Activated CD4-positive, alpha-beta T cell treated with anti-CD3 and anti-CD28 coated beads, Interleukin-2, amount 10 ng/mL, durations not matched to agents 24 days and 14 days (primary cell): ENCODE measurements at regions not wholly inside any gene's neighbourhood (a gene's known extent, or its start where the extent isn't known, plus 50 kb on each side); places are given as distances from the start of the nearest gene placed in this dataset.
"Not testable (repeated sequence)": the region's sequence is repeated elsewhere in the genome, so short reads cannot be mapped to it uniquely, and the experiment has no call there.

Experiments used
- DNase-seq: peaks from one replicate; pipeline ENCODE4 v3.0.0; 2022
- H3K27ac Mint-ChIP-seq: one replicate; pipeline ENCODE4 v1.8.0; 2022; ENCODE audit warnings: mild to moderate bottlenecking, mixed read lengths
- H3K27me3 Mint-ChIP-seq: one replicate; pipeline ENCODE4 v1.8.0; 2022; ENCODE audit warnings: mixed read lengths
- H3K36me3 Mint-ChIP-seq: one replicate; pipeline ENCODE4 v1.8.0; 2022; ENCODE audit warnings: low read depth, mild to moderate bottlenecking, mixed read lengths
- H3K4me1 Mint-ChIP-seq: one replicate; pipeline ENCODE4 v1.8.0; 2021; ENCODE audit warnings: mixed read lengths
- H3K4me3 Mint-ChIP-seq: one replicate; pipeline ENCODE4 v1.8.0; 2022; ENCODE audit warnings: mild to moderate bottlenecking, moderate library complexity, mixed read lengths
- H3K9me3 Mint-ChIP-seq: one replicate; pipeline ENCODE4 v1.8.0; 2021; ENCODE audit warnings: mixed read lengths
- intact Hi-C: fragments of 100-400 bp; cut with micrococcal nuclease; formaldehyde crosslinking; loops from one replicate; pipeline ENCODE4 v1.15.1; 2023

GRCh38 chr6:153309651-153310050 is 178.6 kb upstream of the RGS17 start:
- Mint-ChIP-seq H3K36me3 (no peaks in the 10 kb centered on the region), H3K27me3 (no peaks in the 10 kb centered on the region), H3K4me3 (no peak overlapping the region), H3K4me1 (no peaks in the 10 kb centered on the region), H3K27ac (no peak overlapping the region), H3K9me3 (no peaks in the 10 kb centered on the region)
- intact Hi-C loops, result loop anchor here (10.0 kb wide), 1 partner anchor 445 kb away; no protein-coding TSS in a partner anchor
- DNase-seq, result no peak

DNA sequence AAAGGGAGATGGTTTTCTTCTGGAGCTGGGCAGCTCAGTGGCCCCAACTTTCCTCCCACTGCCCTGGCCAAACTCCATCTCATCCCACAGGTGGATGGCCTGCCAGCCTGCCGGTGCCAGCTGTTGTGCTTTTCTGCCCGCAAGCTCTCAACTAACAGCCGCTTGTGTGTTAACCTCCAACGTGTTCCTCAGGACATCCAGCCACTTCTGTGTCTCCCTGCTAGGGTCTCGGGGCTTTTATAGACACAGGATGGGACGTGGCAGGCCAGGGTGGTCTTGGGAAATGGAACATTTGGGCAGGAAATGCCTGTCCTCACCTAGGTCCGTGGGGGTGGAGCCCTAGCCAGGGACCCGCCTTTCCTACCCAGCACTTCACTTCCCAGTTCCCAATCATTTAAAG is 171.1 kb upstream of the RGS17 start:
- H3K36me3 Mint-ChIP-seq, result no peaks in the 10 kb centered on the region
- H3K4me1 Mint-ChIP-seq, result no peaks in the 10 kb centered on the region
- no peak overlapping the region for H3K4me3 Mint-ChIP-seq
- no peak overlapping the region for H3K27ac Mint-ChIP-seq
- H3K9me3 Mint-ChIP-seq, result no peaks in the 10 kb centered on the region
- H3K27me3 Mint-ChIP-seq, result no peaks in the 10 kb centered on the region
- DNase-seq, result no peak
- intact Hi-C loops, result no loop called here

DNA sequence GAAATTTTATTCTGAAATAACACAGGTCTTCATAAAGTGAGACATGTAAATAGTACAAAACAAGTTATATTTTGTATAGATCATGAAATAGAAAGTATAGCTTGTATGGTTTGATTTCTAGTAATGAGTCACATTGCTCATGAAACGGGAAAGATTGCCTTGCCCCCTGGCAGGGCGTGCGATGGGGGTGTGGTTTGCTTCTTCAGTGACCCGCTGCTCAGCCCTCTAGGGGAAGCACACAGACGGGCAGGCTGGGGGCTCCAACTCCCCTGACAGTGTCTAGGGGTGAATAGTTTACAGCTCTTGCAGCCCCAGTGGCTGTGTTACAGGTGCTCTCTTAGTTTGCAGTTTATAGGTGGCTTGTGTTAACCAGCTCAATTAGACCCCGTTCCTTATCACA is 170.5 kb upstream of the RGS17 start:
- intact Hi-C loops, result no loop called here
- DNase-seq, result no peak
- no peak overlapping the region for H3K4me3 Mint-ChIP-seq
- H3K36me3 Mint-ChIP-seq, result no peaks in the 10 kb centered on the region
- no peaks in the 10 kb centered on the region for H3K4me1 Mint-ChIP-seq
- H3K9me3 Mint-ChIP-seq, result no peaks in the 10 kb centered on the region
- H3K27ac Mint-ChIP-seq, result no peak overlapping the region
- no peaks in the 10 kb centered on the region for H3K27me3 Mint-ChIP-seq

DNA sequence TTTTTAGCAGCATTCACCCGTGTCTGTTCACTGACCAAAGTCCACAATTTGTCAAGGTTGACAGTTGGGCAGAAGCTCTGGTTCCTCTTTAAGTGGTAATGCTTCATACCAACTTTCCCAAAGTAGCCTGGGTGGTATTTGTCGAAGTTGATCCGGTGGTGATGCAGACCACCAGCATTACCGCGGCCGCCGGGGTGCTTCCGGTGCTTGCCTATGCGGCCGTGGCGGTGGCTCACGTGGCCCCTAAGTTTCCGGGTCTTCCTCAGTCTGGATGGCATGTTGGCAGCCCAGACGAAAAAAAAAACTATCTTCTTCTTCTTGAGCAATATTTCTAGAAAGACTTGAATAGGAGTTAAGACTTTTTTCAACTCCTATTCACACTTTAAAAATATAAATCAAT is 151.4 kb upstream of the RGS17 start:
- H3K4me1 Mint-ChIP-seq, intact Hi-C loops, H3K9me3 Mint-ChIP-seq, H3K27me3 Mint-ChIP-seq, H3K4me3 Mint-ChIP-seq, H3K27ac Mint-ChIP-seq, H3K36me3 Mint-ChIP-seq, DNase-seq: not testable (repeated sequence)

DNA sequence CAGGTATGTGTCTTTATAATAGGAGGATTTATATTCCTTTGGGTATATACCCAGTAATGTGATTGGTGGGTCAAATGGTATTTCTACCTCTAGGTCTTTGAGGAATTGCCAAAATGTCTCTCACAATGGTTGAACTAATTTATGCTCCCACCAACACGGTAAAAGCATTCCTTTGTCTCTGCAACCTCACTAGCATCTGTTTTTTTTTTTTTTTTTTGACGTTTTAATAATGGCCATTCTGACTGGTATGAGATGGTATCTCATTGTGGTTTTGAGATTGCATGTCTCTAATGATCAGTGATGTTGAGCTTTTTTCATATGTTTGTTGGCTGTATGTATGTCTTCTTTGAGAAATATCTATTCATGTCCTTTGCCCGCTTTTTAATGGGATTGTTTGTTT is 144.9 kb upstream of the RGS17 start:
- H3K36me3 Mint-ChIP-seq, result no peaks in the 10 kb centered on the region
- H3K4me1 Mint-ChIP-seq, result no peaks in the 10 kb centered on the region

DNA sequence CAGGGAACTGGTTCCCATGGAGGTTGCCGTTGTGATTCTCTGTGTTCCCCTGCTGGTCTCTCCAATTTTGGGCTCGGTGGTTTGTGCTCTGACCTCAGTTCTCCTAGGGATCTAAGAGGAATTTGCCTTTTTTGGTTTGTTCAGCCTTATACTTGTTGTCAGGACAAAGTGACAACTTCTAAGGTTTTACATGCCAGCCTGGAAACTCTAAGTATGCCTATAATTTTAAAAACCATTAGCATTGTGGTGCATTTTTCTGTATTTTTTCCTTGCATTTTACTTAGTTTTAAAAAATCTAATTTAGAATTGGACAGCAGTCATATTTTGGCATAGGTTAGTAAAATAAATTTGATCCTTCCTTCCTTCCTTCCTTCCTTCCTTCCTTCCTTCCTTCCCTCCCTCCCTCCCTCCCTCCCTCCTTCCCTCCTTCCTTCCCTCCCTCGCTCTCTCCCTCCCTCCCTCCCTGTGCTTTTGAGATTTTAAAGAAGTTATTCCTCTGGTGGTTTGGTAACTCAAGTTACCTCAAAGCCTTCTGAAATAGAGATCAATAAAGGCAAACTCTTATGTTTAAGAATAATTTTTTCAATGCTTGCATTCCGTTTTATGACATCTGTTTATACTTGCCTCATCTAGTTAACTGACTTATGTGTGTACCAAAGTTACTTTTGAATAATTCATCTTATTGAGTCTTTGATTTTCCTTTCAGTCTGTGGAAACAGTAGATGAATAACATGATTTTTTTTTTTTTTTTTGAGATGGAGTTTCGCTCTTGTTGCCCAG is 141.3 kb upstream of the RGS17 start:
- no peaks in the 10 kb centered on the region for H3K4me1 Mint-ChIP-seq
- H3K36me3 Mint-ChIP-seq, result no peaks in the 10 kb centered on the region
- no peak overlapping the region for H3K4me3 Mint-ChIP-seq
- intact Hi-C loops, result no loop called here
- no peaks in the 10 kb centered on the region for H3K27me3 Mint-ChIP-seq
- no peaks in the 10 kb centered on the region for H3K9me3 Mint-ChIP-seq
- DNase-seq, result no peak
- H3K27ac Mint-ChIP-seq, result no peak overlapping the region

More for the DNA sequence above, 144.9 kb upstream of the RGS17 start:
- H3K9me3 Mint-ChIP-seq, result no peaks in the 10 kb centered on the region
- H3K27me3 Mint-ChIP-seq, result no peaks in the 10 kb centered on the region
- intact Hi-C loops, result no loop called here
- H3K27ac Mint-ChIP-seq, result no peak overlapping the region
- no peak for DNase-seq
- H3K4me3 Mint-ChIP-seq, result no peak overlapping the region

DNA sequence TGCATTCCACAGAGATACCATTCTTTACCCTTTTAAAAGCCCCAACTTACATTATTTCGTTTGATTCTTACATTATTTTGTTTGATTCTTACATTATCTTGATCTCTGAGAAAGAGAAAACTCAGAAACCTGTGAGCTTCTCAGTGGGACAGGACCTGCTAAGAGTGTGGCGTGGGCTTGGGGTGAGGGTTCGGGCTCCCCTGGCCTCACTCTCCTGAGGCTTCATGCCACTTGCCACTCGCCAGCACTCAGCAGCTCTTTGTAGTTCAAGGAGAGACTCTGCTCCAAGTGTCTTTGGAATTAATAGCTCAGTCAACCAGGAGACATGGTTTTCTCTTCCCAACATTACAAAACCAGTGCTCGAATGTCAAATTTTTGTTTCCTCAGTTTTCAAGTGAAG is 132.4 kb upstream of the RGS17 start:
- intact Hi-C loops, result no loop called here
- no peak for DNase-seq
- no peaks in the 10 kb centered on the region for H3K27me3 Mint-ChIP-seq
- no peak overlapping the region for H3K27ac Mint-ChIP-seq
- H3K4me3 Mint-ChIP-seq, result no peak overlapping the region
- no peaks in the 10 kb centered on the region for H3K36me3 Mint-ChIP-seq
- H3K9me3 Mint-ChIP-seq, result no peaks in the 10 kb centered on the region
- no peaks in the 10 kb centered on the region for H3K4me1 Mint-ChIP-seq

DNA sequence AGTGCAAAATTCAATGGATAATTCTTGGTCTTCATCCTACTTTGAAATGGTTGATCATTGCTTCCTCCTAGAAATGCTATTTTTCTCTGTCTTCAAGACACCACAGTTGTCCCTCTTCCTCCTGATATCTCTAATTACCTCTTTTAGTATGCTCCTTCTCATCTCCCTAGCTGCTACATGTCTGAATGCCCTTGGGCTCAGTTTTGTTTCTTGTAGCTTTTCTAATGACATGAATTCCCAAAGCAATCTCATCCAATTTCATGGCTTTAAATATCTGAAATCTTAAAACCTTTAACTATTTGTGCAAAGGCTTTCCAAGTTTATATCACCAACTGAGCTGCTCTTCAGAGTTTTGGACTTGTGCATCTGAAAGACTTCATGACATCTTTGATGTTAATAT is 120.2 kb upstream of the RGS17 start:
- Mint-ChIP-seq H3K9me3 (no peaks in the 10 kb centered on the region), H3K27ac (no peak overlapping the region), H3K4me1 (no peaks in the 10 kb centered on the region), H3K4me3 (no peak overlapping the region), H3K36me3 (no peaks in the 10 kb centered on the region), H3K27me3 (no peaks in the 10 kb centered on the region)
- intact Hi-C loops, result no loop called here
- DNase-seq, result no peak

GRCh38 chr6:153237670-153238069 is 106.6 kb upstream of the RGS17 start:
- intact Hi-C loops, result no loop called here
- no peaks in the 10 kb centered on the region for H3K9me3 Mint-ChIP-seq
- H3K27me3 Mint-ChIP-seq, result no peaks in the 10 kb centered on the region
- H3K27ac Mint-ChIP-seq, result no peak overlapping the region
- no peaks in the 10 kb centered on the region for H3K4me1 Mint-ChIP-seq
- no peak for DNase-seq
- H3K4me3 Mint-ChIP-seq, result no peak overlapping the region
- no peaks in the 10 kb centered on the region for H3K36me3 Mint-ChIP-seq

DNA sequence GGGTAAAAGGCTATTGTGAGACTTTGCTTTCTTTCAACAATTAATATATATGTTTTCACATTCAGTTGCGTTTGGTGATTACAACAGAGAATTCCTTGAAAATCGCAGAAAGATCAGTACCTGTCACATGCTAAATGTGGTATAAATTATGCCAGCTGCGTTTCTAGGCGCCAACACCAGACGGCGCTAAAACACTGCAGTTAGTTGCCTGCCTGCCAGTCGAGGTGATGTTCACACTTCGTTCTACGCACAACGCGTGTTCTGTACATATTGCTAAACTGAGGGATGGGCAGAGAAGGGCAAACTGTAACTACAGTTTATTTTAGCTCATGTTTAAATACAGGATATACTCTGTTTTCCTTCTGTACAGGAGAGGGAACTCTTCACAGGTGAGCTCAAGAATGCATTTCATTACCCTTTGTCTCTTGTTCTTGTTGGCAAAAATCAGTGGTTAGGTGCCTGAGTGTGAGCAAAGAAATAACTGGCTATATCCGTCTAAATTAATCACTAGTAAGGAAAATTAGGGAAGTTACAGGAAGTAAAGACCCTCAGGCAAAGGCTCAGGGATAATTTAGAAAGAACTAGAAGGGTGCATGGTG is 100.1 kb upstream of the RGS17 start:
- Mint-ChIP-seq H3K9me3 (no peaks in the 10 kb centered on the region), H3K4me3 (no peak overlapping the region), H3K4me1 (no peaks in the 10 kb centered on the region), H3K27ac (no peak overlapping the region), H3K36me3 (no peaks in the 10 kb centered on the region), H3K27me3 (no peaks in the 10 kb centered on the region)
- intact Hi-C loops, result loop anchor here (2.0 to 5.0 kb wide), 3 partner anchors 82 to 718 kb away; no protein-coding TSS in a partner anchor
- peak; percentile 78 for DNase-seq

DNA sequence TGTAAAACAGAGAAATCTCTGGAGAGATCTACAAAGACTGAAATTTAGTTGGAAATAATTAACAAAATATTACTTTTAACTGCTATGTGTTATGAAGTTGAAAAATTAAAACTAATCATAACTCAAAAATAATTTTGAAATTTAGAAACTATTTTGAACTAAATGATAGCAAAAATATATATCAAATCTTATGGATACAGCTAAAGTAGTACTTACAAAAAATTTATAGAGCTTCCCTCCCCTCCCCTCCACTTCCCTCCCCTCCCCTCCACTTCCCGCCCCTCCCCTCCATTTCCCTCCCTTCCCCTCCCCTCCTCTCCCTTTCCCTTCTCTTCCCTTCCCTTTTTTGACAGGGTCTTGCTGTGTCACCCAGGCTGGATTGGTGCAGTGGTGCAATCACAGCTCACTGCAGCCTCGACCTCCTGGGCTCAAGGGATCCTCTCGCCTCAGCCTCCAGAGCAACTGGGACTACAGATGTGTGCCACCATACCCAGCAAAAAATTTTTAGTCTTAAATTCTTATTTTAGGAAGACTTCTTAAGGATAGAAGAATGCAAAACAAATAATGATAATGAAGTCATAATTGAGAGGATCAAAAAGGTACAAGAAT is 87.2 kb upstream of the RGS17 start:
- Mint-ChIP-seq H3K4me1 (no peaks in the 10 kb centered on the region), H3K4me3 (no peak overlapping the region), H3K27ac (no peak overlapping the region), H3K36me3 (no peaks in the 10 kb centered on the region), H3K9me3 (no peaks in the 10 kb centered on the region), H3K27me3 (peaks cover 2% of the 10 kb centered on the region)
- intact Hi-C loops, result no loop called here
- DNase-seq, result no peak

GRCh38 chr6:153216789-153217188 is 85.7 kb upstream of the RGS17 start:
- no peaks in the 10 kb centered on the region for H3K9me3 Mint-ChIP-seq

DNA sequence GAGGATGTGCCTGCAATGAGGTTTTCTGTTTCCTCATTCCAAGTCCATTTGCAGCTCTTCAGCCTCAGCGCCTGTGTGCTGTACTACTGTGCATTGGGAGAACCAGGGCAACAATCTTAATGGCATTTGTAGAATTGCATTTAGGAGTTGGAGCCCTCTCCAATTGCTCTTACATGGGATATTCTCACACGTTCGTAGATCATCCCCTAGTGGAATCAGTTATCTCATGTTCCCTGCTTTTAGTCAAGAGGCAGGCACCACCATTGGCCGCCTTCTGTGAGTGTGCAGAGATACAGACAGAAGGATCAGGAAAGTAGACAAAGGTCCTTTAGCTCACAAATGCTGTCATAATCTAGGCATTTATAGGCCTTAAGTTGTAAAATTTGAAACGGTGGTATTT is 84.2 kb upstream of the RGS17 start:
- no peak for DNase-seq
- Mint-ChIP-seq H3K36me3 (no peaks in the 10 kb centered on the region), H3K9me3 (no peaks in the 10 kb centered on the region), H3K27me3 (peaks cover 2% of the 10 kb centered on the region), H3K4me1 (no peaks in the 10 kb centered on the region), H3K4me3 (no peak overlapping the region), H3K27ac (no peak overlapping the region)
- intact Hi-C loops, result no loop called here

More at GRCh38 chr6:153216789-153217188, 85.7 kb upstream of the RGS17 start:
- no peaks in the 10 kb centered on the region for H3K4me1 Mint-ChIP-seq
- no peak overlapping the region for H3K27ac Mint-ChIP-seq
- H3K27me3 Mint-ChIP-seq, result peaks cover 2% of the 10 kb centered on the region
- no peak overlapping the region for H3K4me3 Mint-ChIP-seq
- intact Hi-C loops, result no loop called here
- no peak for DNase-seq
- H3K36me3 Mint-ChIP-seq, result no peaks in the 10 kb centered on the region

GRCh38 chr6:153214436-153214835 is 83.4 kb upstream of the RGS17 start:
- DNase-seq, result no peak
- intact Hi-C loops, result no loop called here
- H3K4me3 Mint-ChIP-seq, result no peak overlapping the region
- H3K4me1 Mint-ChIP-seq, result no peaks in the 10 kb centered on the region
- H3K36me3 Mint-ChIP-seq, result no peaks in the 10 kb centered on the region
- no peak overlapping the region for H3K27ac Mint-ChIP-seq
- H3K9me3 Mint-ChIP-seq, result no peaks in the 10 kb centered on the region
- H3K27me3 Mint-ChIP-seq, result peaks cover 2% of the 10 kb centered on the region
